HL-60/S4 treated with retinoic acid at 250 ng/mL for 4 days and 3 days (cell line): ENCODE measurements at regions not wholly inside any gene's neighbourhood (a gene's known extent, or its start where the extent isn't known, plus 50 kb on each side); places are given as distances from the start of the nearest gene placed in this dataset.

Source experiments
- in situ Hi-C: fragments of 300-500 bp; cut with MboI; formaldehyde crosslinking; loops from 2 replicates; pipeline ENCODE4 v1.7.0; 2022; ENCODE audit warnings: low sequenced_read_pairs

DNA sequence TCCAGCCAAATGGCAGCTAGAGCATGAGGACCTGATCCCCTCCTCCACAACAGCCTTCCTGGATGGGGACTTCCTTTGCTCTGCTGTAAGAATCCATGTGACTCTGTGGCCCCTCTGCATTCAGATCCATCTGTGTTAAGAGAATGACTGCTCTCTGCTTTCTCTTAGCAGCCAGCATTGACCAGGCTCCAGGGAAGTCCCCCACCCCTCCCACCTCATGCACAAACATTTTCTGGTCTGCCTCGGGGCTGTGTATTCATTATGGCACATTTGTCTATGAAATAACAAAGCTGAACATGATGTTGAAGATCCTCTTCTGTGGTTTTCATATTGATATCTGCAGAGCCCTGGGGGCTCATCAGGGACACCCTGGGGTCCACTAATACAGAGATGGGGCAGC, 201.7 kb downstream of the NUAK1 start:
- in situ Hi-C loops, result no loop called here

DNA sequence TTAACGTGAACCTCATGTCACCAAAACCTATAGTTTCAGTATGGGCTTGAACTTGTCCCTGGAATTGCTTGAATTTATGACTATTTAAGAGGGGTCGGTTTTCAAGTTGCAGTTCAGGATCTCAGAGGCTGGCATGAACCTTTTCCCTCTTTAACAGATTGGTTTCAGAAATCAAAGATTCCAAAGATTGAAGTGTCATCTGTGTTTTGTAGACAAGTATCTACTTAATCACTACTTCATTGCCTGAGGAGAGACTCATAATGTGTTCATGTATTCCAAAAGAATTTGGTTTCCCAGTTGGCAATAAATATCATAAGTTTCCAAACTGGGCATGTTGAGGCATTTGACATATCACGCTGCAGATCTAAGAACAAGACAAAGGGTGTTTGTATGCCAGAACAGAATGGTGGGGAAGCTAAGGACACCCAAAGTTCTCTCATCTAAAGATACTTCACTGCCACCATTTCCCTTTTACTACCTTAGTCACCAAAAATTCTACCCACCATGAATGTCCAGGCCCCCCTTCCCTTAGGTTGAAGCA, 199.5 kb downstream of the NUAK1 start:
- in situ Hi-C loops, result no loop called here

GRCh38 chr12:105942281-105942680, 196.5 kb downstream of the NUAK1 start:
- in situ Hi-C loops, result no loop called here

DNA sequence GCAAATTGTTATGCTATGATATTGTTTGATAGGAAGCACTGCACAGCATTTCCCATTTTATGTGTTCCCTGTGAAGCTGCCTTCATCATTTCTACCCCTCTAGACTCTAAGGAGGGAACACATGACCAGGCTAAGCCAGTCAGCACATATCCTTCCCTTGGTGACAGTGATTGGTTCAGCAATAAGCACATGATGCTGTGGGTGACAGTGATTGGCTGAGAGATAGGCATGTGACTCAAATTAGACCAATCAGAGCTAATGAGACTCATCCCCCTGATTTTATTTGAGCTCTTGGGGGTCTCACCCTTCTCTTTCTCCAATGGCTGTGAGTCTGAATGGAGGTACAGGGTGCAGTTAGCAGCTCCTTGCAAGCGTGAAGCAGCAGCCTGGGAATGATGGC, 195.2 kb downstream of the NUAK1 start:
- in situ Hi-C loops, result no loop called here

DNA sequence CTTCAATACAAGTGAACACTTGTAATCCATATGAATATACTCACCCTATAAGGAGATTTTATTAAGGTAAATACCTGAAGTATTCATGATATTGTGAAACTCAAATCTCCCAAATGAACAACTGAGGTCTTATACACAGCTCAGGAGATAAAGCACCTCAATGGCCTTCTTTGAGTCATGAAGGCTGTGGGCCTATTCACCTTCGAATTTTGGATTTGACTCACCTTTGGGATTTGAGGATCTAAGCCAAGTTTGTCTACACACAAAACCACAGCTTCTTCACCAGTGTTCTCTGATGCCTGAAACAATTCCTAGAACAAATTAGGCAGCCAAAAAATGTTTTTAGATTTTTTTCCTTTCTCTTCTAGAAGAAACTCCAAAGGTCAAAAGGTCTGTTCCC, 194.1 kb downstream of the NUAK1 start:
- in situ Hi-C loops, result no loop called here

DNA sequence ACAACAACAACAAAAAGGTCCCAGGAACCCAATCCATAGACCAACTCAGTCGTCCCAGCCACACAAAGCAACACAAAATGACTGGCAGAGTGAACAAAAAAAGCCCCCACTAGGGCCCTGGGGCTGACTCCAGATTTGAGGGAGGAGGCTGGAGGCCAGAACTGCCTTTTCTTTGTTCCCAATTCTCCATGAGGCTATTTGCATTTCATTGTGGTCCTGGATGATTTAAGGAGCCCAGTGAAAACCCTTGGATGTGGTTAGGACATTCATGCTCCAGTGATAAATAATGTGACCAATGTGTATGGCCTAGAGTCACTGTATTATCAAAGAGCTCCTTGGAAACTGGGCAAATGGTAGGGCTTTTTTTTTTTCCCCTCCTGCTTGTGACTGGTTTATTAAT, 192.9 kb downstream of the NUAK1 start:
- in situ Hi-C loops, result no loop called here

GRCh38 chr12:105946493-105946901, 192.3 kb downstream of the NUAK1 start:
- in situ Hi-C loops, result no loop called here

DNA sequence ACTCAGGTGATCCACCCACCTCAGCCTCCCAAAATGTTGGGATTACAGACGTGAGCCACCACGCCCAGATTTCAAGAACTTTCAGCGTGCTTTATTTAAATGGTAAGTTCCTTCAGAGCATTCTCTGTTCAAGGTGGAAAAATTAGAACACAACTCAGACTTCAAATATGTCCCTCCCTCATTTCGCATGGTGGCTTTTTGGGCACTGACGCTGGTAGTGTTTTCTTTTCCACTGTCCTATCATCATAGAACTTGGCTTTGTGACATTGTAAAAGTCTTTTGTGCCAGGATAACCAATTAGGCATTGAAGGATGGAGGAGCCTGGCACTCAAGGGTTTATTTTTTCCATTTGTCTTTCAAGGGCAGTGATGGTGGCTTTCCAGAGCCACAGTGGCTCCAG, 190.8 kb downstream of the NUAK1 start:
- in situ Hi-C loops, result no loop called here

GRCh38 chr12:105948331-105948730, 190.4 kb downstream of the NUAK1 start:
- in situ Hi-C loops, result no loop called here

- in situ Hi-C loops, result no loop called here
Observed at GRCh38 chr12:105949391-105949790, 189.4 kb downstream of the NUAK1 start.

DNA sequence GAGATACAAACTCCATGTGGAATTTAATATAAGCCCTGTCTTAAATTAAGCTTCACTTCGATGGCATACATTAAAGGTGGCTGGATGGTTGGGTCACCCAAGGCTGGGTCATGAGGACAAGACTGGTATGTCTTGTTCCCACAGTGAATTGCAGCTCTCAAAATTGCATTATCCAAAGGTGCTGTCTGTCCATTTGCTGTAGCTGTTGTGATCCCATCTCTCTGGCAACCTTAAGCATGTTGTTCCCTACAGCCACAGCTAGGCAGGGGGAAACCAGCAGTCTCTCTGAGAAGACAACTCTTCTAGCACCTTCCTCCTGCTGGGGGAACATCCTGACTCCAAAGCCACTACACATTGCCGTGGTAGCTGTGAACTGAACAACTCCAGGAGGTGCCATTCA, 187.0 kb downstream of the NUAK1 start:
- in situ Hi-C loops, result no loop called here

DNA sequence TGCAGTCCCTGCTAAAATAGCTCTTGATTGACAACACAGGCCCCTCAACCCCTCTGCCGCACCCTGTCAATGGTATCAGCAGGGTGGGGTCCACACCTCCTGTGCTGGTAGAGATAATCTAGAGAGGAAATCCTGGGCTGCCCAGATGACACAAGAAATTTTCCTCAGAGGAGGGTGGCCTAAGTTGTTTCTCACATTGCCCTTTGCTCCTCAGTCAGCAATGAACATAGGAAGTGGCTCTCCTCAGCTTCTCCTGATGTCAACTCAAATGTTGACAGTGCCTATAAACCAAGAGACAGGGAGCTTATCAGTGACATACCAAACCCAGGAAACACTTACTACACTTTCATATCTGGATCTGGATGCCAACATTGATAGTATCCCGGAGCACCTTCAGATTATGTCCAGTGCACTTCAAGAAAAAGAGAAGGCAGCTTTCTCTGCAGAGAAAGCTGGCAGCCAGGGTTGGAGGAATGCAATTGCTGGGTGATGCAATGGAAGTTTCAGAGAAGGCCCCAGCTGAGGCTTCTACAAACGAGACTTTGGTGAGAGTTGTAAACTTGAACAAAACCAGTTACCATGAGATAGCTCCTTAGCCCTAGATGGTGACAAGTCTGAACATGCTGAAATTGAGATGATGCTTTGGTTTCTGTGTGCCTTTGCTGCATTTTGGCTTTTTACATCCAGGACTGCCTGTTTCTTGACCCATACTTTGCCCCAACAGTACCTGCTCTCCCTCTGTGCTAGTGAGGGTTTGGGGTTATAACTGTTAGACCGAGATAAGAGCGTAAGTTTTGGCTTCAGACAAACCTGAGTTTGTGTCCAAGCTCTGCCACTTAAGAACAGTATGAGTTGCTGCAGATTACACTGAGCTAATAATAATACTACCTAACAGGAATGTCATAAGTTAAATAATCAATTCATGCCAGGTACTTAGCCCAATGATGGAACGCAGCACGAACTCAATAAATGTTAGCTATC, 183.5 kb downstream of the NUAK1 start:
- in situ Hi-C loops, result no loop called here

DNA sequence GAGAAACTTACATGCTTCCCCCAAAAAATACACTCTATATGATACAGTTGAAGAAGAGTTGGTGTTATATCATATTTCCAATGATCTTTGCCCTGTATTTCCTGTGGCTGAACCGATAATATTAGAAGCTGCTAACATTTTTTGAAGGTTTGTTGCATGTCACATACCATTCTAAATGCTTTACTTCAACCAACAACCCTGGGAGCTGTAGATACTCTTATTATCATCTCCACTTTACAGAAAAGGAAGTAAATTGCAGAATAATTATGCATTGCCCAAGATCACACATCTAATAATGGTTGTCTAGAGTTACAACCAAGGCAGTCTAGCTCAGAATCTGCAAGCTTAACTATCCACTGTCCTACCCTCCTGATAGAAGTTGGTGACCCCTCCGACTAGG, 182.8 kb downstream of the NUAK1 start:
- in situ Hi-C loops, result no loop called here

GRCh38 chr12:105956662-105957457, 181.9 kb downstream of the NUAK1 start:
- in situ Hi-C loops, result no loop called here

GRCh38 chr12:105960319-105961083, 178.3 kb downstream of the NUAK1 start:
- in situ Hi-C loops, result no loop called here

GRCh38 chr12:105961821-105962671, 176.7 kb downstream of the NUAK1 start:
- in situ Hi-C loops, result no loop called here

DNA sequence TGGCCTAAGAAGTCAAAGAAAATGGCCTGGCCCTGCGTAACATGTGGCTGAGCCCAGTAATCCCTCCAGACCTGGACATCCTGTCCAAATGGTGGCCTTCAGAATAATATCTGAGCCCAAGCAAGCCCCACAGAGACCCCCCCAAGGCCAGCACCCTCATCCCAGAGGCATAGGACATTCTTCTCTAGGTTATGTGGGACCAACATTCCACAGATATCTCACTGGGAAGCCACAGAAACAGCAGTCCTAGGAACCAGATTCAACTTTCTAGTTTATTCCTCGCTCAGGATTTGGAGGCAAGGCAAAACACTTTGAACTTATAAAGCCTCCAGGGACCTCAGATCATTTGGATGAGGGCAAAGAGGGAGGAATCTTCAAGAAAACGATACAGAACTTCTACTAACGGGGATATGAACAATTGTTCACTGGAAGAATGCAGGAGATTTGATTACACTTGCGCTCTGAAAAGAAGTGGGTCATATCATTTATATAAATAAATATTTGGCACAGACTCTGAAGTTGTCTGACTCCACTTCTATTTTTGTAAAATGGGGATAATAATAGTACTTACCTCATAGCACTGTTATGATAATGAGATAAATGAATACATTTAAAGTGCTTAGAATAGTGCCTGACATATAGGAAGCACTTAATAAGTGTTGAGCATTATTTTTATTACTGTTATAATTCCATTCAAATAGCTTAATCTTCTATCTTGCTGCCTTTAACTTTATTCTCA, 171.5 kb downstream of the NUAK1 start:
- in situ Hi-C loops, result no loop called here

DNA sequence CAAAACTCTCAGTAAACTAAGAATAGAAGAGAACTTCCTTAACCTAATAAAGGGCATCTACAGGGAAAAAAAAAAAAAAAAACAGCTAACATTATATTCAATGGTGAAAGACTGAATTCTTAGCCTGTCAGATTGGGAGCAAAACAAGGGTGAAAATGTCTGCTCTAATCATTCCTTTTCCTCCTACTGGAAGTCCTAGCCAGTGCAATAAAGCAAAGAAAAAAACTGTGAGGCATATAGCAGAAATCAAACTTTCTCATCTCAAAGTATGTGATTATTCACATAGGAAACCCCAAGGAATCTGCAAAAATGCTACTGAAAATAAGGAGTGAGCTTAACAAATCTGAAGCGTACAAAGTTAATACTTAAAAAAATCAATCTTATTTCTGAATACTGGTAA, 170.7 kb downstream of the NUAK1 start:
- in situ Hi-C loops, result no loop called here

DNA sequence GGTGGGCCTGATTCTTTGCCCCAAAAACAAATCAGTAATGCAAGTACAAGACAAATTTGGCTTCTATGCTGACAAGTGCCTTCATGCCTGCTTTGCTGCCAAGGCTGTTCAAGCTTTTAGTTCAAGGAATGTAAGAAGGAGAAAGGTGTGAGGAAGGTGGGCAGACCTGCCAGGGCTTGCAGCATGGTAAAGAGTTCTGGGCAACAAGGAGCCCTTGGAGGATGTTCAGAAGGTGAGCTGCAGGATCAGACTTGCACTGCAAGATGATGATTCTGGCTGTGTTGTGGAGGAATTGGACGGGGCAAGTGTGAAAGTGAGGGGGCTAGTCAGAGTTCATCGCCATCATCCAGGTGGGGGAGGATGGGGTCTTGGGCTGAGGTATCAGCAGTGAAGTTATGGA, 167.9 kb downstream of the NUAK1 start:
- in situ Hi-C loops, result no loop called here
